ENCODE measurements at regions not wholly inside any gene's neighbourhood (a gene's known extent, or its start where the extent isn't known, plus 50 kb on each side); places are given as distances from the start of the nearest gene placed in this dataset.

DNA sequence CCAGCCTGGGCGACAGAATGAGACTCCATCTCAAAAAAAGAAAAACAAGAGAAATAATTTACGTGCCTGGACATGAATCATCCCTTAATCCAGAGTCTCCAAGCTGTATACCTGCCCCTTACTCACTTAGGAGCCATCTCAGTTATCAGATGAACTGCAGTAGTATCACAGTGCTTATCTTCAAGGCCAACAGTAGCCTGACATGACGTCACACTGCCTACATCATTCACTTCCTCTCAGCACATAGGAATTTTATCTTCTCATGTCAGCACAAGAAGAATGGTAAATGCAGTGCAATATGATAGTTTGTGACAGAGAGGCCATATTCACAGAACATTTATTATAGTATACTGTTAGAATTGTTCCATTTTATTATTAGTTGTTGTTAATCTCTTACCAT is 216.6 kb downstream of the SS18 start:
- no peak for DNase-seq (ENCODE audit: low spot score)

- no peak for DNase-seq (ENCODE audit: low spot score)
These were observed 224.1 kb downstream of the SS18 start for GRCh38 chr18:25866331-25866730.

DNA sequence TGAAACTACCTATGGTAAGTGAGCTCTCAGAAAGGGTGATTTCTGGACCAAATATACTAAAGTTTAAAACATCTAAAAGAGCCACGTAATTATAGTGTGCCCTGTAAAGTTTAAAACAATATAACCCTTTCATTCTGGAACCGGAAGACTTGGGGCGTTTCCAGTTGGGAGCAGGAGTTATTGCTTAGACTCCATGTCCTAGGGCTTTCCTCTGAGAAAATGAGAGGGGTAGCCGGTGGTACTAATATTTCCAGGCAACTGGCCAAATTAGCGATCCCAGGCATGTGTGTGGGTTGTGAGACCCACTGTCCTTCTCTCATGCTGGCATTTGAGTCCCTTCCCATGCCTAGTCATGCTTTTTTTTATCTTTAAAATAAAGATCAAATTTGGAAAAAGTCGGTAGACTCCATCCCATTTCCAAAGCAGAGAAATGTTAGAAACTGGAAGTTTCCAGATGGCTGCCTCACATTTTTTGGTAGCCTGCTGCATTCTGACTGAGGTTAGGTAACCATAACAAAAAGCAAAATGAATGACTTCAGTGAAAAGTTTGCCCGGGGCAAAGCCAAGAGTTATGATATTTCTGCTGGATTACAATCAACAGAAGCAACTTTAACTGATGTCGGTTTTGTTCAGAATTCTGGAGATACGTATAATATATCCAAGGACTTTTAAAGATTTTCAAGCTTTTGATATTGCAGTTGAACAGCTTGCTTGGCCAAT is 227.4 kb downstream of the SS18 start:
- DNase-seq (ENCODE audit: low spot score) = no peak

DNA sequence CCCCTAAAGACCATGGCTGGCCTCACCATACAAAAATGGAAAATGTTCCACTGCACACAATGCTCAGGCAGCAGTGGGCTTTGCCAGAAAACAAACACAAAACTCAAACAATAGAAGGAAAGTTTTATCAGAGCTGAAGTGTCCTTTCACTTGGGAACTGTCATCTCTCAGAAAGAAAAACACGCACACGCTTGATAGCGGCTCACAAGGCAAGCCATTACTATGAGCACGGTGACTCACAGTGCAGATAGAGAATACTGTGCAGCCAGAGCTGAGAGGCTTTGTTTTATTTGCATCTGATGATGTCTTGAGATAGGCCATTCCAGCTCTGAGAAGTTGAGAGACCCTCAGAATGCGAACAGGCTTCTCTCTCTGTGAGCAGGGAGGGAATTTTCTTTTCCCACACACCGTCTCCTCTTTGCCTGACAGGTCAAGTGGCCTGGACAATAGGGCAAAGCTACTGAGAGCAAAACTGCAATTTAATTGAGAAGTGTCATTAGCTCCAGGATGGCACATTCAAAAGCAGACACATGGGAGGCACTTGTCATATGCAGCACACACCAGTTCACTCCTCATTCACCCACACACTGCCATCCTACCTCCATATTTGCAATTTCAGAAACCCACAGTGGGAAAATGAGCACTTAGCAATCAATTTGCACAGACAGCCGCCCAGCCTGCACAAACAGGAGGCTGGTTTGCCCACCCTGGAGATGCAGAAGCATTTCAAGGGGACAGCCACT is 236.6 kb downstream of the SS18 start:
- peak; percentile 26 for DNase-seq (ENCODE audit: low spot score)

DNA sequence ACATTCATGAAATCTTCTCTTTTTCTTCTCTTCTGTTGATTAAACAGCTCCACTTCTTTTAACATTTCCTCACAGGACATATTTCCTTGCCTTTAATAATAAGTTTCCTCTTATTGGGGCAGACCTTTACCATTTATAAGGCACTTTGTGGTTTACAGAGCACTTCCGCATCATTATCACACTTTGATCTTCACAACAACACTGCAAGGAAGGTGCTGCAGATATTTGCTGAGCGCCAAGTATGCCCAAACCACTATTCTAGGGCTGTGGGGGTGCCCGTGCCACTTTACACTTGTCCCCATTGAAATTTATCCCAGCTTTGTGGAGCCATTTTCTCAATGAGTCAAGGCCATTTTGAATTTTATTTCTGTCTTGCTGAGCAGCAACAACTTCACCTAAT is 246.6 kb downstream of the SS18 start:
- DNase-seq (ENCODE audit: low spot score) = no peak

GRCh38 chr18:25842665-25843064 is 247.7 kb downstream of the SS18 start:
- no peak for DNase-seq (ENCODE audit: low spot score)

DNA sequence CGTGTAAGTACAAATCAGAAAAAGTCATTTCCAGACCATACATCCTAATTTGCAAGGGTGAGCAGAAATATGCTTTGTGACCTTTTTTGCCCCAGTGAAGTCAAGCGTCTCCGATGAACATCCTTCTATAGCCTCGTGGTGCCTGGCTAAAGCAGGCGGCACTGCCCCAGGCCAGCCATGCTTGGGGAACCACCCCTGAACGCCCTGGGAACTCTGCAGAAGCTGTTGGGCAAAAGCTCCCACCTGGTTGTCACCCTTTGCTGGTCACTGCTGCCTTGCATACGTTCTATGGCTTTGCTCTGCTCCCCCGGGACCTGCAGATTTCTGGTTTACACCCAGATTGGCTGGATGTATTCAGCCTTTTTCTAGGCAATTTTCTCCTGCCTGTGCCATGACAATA is 256.4 kb downstream of the SS18 start:
- no peak for DNase-seq (ENCODE audit: low spot score)

DNA sequence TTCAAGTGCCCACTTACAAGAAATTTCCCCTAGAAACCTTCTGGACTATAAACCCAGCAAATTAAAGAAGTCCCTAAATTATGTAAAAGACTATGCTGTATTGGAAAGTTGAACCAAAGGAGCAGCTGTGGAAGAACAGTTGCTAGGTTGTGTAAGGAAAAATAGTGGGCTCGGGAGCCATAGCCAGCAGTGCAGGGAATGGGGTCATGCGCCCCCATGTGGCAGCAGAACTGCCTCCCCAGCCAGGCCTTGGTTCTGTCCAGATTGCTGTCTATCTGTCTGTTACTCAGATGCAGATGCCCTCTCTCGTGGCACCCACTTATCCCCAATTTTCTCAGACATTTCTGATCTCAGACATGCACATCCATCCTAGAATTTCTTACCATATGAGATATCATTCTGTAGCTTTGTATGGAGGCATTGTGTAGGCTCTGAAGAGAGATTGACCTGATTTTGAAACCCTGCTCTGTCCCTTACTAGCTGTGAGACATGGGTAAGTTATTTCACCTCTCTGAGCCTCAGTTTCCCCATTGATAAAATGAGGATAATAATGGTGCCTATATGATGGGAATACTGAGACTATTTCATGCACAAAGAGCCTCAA is 258.3 kb downstream of the SS18 start:
- peak; percentile 62 for DNase-seq (ENCODE audit: low spot score)

- no peak for DNase-seq (ENCODE audit: low spot score)
These were observed 259.1 kb downstream of the SS18 start for GRCh38 chr18:25831301-25831701.

GRCh38 chr18:25830787-25831186 is 259.6 kb downstream of the SS18 start:
- peak; percentile 68 for DNase-seq (ENCODE audit: low spot score)

- no peak for DNase-seq (ENCODE audit: low spot score)
These were observed 262.4 kb downstream of the SS18 start for GRCh38 chr18:25827961-25828561.

GRCh38 chr18:25827228-25827627 is 263.2 kb downstream of the SS18 start:
- no peak for DNase-seq (ENCODE audit: low spot score)

GRCh38 chr18:25826823-25827222 is 263.6 kb downstream of the SS18 start:
- no peak for DNase-seq (ENCODE audit: low spot score)

- no peak for DNase-seq (ENCODE audit: low spot score)
These were observed 264.2 kb downstream of the SS18 start for GRCh38 chr18:25825979-25826776.

- DNase-seq (ENCODE audit: low spot score) = peak; percentile 31
These were observed 265.4 kb downstream of the SS18 start for GRCh38 chr18:25825056-25825455.

GRCh38 chr18:25819746-25820363 is 270.6 kb downstream of the SS18 start:
- DNase-seq (ENCODE audit: low spot score) = peak; percentile 52

DNA sequence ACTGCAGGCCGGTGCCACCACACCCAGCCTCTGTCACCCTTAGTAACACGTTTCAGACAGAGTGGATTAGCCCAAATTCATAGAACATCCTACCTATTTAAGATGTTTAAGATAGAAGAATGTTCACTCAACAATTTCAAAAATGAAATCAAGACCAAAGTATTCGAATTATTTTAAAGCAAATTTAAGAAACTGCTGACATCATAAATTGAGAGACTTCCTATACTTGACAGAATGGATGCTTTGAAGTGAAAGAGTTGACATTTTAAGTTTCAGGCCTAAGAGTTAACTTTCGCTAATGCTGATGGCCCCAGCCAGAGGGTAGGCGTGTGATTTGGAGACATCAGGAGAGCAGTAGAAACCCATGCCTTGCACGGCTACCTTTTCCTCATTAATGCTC is 271.9 kb downstream of the SS18 start:
- DNase-seq (ENCODE audit: low spot score) = no peak

DNA sequence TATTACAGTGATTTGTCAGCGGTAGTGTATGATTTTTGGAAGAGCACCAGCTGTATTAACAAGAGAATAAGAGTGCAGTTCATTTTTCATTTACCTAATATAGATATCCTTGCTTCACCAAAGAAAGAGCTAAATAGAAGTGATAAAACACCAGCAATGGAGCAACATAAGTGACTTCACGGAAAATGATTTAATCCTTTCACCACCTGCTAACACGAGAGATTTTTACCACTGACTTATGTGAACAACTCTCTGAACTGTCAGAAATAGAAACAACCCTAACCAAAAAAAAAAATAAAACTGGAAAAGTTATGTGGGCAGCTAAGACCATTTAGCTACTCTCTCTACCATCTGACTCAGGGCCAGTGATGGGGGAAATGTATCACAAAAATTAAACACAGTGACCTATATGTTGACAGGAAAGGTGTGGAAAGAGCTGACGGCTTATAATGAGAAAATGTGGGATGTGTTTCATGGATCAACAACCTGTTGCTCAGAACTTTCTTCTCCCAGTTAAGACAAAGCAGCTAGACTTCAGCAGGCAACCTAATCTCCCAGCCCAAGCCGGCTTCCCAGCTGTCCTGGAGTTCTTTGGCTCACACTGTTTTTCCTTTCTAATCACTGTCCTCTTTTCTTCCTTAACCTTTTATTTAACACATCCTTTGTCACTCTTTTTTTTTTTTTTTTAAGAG is 272.7 kb downstream of the SS18 start:
- DNase-seq (ENCODE audit: low spot score) = no peak

DNA sequence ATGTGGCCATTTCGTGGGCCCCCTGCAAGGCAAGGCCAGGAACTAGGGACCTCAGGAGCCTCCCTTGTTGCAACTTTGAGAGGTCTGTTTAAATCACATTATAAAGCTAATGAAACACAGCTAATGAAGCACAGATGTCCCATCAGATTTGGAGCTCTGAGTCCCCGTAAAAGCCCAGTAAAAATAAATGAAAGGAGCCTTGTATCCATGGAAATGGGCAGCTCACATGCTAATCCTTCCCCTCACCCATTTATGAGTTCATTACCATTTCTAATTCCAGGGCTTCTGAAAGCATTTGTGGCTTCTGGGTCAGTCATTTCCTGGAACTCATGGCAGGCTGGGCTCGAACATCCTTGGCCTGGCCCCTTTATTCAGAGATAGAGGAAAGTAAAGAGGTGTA is 274.8 kb downstream of the SS18 start:
- no peak for DNase-seq (ENCODE audit: low spot score)

DNA sequence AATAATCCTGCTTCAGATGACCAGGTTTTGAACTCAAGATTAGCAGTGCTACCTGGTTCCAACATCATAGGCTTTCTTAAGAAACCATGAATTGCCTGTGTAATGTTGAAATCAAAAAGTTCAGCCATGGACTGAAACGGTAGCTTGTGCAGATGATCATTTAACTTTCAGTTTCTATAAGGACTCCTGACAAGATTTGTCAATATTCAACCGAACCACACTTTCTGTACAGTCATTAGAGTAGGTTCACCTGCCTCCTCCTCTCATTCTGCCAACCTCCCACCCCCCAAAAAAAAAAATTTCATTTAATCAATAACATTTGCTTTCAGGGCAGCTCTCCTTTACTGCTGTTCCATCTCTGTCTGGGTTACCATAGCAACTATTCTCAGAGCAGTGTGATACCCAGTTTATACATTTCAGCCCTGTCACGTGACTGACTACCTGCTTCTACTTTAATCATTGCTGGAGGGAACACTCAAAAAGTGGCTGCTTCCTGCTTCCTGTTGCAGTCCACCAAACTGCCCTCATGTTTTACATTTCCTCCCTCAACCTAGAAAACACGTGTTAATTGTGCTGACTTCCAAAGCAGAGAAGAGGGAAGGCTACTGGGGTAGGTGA is 275.5 kb downstream of the SS18 start:
- DNase-seq (ENCODE audit: low spot score) = no peak

Measured in umbilical cord (tissue), 1 donor.